HG03159 (cell line): ENCODE measurements at regions not wholly inside any gene's neighbourhood (a gene's known extent, or its start where the extent isn't known, plus 50 kb on each side); places are given as distances from the start of the nearest gene placed in this dataset.
"Not testable (repeated sequence)": the region's sequence is repeated elsewhere in the genome, so short reads cannot be mapped to it uniquely, and the experiment has no call there.

ENCODE experiments used
- ATAC-seq: cut with Tn5 transposase; IDR thresholded peaks from one replicate; pipeline ENCODE4 v1.9.1; 2021; ENCODE audit warnings: mild to moderate bottlenecking, moderate library complexity; ENCODE audit not compliant: unreplicated experiment

- no peak for ATAC-seq
Observed at GRCh38 chr2:83221258-83221657, 1237.8 kb downstream of the SUCLG1 start.

GRCh38 chr2:83217854-83218253, 1241.2 kb downstream of the SUCLG1 start:
- no peak for ATAC-seq

- no peak for ATAC-seq
Observed at GRCh38 chr2:83196225-83196624, 1262.9 kb downstream of the SUCLG1 start.

GRCh38 chr2:83191316-83191715, 1267.8 kb downstream of the SUCLG1 start:
- ATAC-seq = no peak

- no peak for ATAC-seq
Observed at GRCh38 chr2:83186105-83186760, 1272.8 kb downstream of the SUCLG1 start.

- not testable (repeated sequence) for ATAC-seq
Observed at GRCh38 chr2:83180862-83181530, 1278.1 kb downstream of the SUCLG1 start.

- ATAC-seq = no peak
Observed at GRCh38 chr2:83176539-83176938, 1282.5 kb downstream of the SUCLG1 start.

- ATAC-seq = no peak
Observed at GRCh38 chr2:83172841-83173240, 1286.2 kb downstream of the SUCLG1 start.

- ATAC-seq = no peak
Observed at GRCh38 chr2:83168377-83168776, 1290.7 kb downstream of the SUCLG1 start.

GRCh38 chr2:83162421-83162820, 1296.7 kb downstream of the SUCLG1 start:
- no peak for ATAC-seq

GRCh38 chr2:83160571-83160970, 1298.5 kb downstream of the SUCLG1 start:
- ATAC-seq = no peak

GRCh38 chr2:83155826-83156225, 1303.3 kb downstream of the SUCLG1 start:
- ATAC-seq = no peak

GRCh38 chr2:83143946-83144345, 1315.1 kb downstream of the SUCLG1 start:
- ATAC-seq = no peak

- no peak for ATAC-seq
Observed at GRCh38 chr2:83142934-83143333, 1316.1 kb downstream of the SUCLG1 start.

- ATAC-seq = no peak
Observed at GRCh38 chr2:83115606-83116005, 1343.5 kb downstream of the SUCLG1 start.

GRCh38 chr2:83115155-83115554, 1343.9 kb downstream of the SUCLG1 start:
- ATAC-seq = no peak

GRCh38 chr2:83113953-83114352, 1345.1 kb downstream of the SUCLG1 start:
- ATAC-seq = no peak

GRCh38 chr2:83112858-83113257, 1346.2 kb downstream of the SUCLG1 start:
- no peak for ATAC-seq

GRCh38 chr2:83109284-83109683, 1349.8 kb downstream of the SUCLG1 start:
- no peak for ATAC-seq

GRCh38 chr2:83106853-83107252, 1352.2 kb downstream of the SUCLG1 start:
- ATAC-seq = no peak

- ATAC-seq = no peak
Observed at GRCh38 chr2:83104202-83104601, 1354.9 kb downstream of the SUCLG1 start.

- ATAC-seq = no peak
Observed at GRCh38 chr2:83103613-83104012, 1355.5 kb downstream of the SUCLG1 start.

- not testable (repeated sequence) for ATAC-seq
Observed at GRCh38 chr2:83089051-83089450, 1370.0 kb downstream of the SUCLG1 start.
